ENCODE measurements at regions not wholly inside any gene's neighbourhood (a gene's known extent, or its start where the extent isn't known, plus 50 kb on each side); places are given as distances from the start of the nearest gene placed in this dataset.

- TF ChIP-seq CTCF (IDR thresholded peaks at IDR 0.05; ENCODE audit: low read length) (no peak), EZH2 (optimal IDR thresholded peaks at IDR 0.05; ENCODE audit: low read depth, low read length) (no peak), EZH2phosphoT487 (IDR thresholded peaks at IDR 0.05; ENCODE audit: low read length) (no peak)
Measured at GRCh38 chr15:46293550-46293949, 658.7 kb downstream of the SQOR start.

All from MM.1S (cell line).